Mammary epithelial cell (primary cell): ENCODE measurements at regions not wholly inside any gene's neighbourhood (a gene's known extent, or its start where the extent isn't known, plus 50 kb on each side); places are given as distances from the start of the nearest gene placed in this dataset.
"Not testable (repeated sequence)": the region's sequence is repeated elsewhere in the genome, so short reads cannot be mapped to it uniquely, and the experiment has no call there.

ENCODE experiments used
- CTCF ChIP-seq, 2 donors: IDR thresholded peaks in 1 of 2; conservative IDR thresholded peaks in 1 of 2; 2 replicates each; pipeline ENCODE4 v1.5.1; 2011 to 2012; ENCODE audit warnings: inconsistent platforms in 2 of 2, low read length in 2 of 2, mild to moderate bottlenecking in 2 of 2, control low read depth in 1 of 2, low read depth in 1 of 2; ENCODE audit not compliant: insufficient read depth in 1 of 2; ENCODE audit errors: extremely low read depth in 1 of 2
- EZH2 ChIP-seq: IDR thresholded peaks from 2 replicates; pipeline ENCODE4 v1.6.1; 2012; ENCODE audit warnings: low read length, inconsistent platforms, borderline replicate concordance

GRCh38 chr2:59810283-59810682, 743.2 kb downstream of the BCL11A start:
- not testable (repeated sequence) for TF ChIP-seq CTCF (conservative IDR thresholded peaks at IDR 0.05 in 1 of 2, IDR thresholded peaks at IDR 0.05 in 1 of 2; ENCODE audit: extremely low read depth in 1 of 2, insufficient read depth in 1 of 2, low read depth in 1 of 2, low read length in 2 of 2); EZH2
